ENCODE measurements at regions not wholly inside any gene's neighbourhood (a gene's known extent, or its start where the extent isn't known, plus 50 kb on each side); places are given as distances from the start of the nearest gene placed in this dataset.

DNA sequence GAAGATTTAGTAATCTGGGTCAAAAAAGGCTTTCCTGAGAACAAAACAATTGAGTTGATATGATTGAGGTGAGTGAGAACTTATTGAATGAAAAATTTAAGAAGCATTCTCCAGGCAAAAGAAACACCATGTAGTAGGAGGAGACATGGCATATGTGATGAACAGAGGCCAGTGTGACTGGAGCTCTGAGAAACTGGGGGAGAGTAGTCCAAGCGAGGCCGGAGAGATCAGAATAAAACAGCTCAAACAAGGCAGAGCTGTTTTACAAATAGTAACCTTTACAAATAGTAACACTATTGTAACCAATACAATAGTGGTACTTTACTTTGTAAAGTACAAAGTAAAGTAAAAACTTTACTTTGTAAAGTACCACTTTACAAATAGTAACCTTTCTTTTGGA lies 1159.1 kb downstream of the PCDH9 start:
- TF ChIP-seq POLR2A (IDR thresholded peaks at IDR 0.05; ENCODE audit: low read length) (no peak), GATA1 (IDR thresholded peaks at IDR 0.05; ENCODE audit: low read depth, low read length) (no peak)
